T47D (cell line): ENCODE measurements at regions not wholly inside any gene's neighbourhood (a gene's known extent, or its start where the extent isn't known, plus 50 kb on each side); places are given as distances from the start of the nearest gene placed in this dataset.

Experiments used
- DNase-seq, 2 experiments: peaks; one replicate each; pipeline versions ENCODE4 v3.0.0 to v3.0.0-alpha.2; 2011 to 2012; ENCODE audit warnings: low read depth in 1 of 2, low spot score in 1 of 2
- JUND ChIP-seq: IDR thresholded peaks from 2 replicates; pipeline ENCODE4 v1.6.1; 2012; ENCODE audit warnings: low read depth
- in situ Hi-C: cut with HindIII; loops from 2 replicates; pipeline ENCODE4 v1.10.0; 2016; ENCODE audit warnings: low sequenced_read_pairs, low pct_unique_long_range_greater_than_20kb

DNA sequence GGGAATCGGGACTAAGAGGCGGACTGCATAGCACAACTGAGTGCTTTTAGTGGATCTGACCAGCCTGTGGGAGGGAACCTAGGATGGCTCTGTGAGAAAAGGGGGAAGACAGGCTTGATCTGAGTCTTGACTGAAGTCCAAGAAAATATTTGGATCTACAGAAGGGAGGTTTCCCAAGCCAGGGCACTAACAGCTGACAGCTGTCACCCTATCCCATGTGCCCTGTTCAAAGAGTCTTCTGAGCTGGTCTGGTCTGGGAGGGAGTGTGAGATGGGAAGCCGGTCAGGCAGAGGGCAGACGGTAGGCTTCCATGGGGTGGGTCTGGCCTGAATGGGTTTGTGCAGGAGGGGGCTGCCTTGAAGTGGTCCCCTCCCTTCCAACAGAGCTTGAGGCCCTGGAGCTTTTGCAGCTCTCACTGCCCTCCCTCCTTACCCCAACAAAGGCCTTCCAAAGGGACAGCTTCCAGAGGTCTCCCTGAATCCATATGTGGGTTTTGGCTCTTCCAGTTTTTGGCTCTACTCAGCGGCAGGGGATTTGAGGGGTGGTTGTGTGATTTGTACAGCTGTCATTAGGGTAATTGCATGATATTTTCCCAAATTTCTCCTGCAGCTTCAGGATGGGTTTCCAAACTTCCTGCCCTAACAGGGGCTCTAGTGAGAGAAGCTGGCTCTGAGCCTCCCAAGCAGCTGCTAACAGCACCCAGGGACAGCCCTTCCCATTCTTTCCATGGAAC, 643.7 kb downstream of the BCOR start:
- in situ Hi-C loops = no loop called here
- no peak for TF ChIP-seq JUND
- DNase-seq = no peak

DNA sequence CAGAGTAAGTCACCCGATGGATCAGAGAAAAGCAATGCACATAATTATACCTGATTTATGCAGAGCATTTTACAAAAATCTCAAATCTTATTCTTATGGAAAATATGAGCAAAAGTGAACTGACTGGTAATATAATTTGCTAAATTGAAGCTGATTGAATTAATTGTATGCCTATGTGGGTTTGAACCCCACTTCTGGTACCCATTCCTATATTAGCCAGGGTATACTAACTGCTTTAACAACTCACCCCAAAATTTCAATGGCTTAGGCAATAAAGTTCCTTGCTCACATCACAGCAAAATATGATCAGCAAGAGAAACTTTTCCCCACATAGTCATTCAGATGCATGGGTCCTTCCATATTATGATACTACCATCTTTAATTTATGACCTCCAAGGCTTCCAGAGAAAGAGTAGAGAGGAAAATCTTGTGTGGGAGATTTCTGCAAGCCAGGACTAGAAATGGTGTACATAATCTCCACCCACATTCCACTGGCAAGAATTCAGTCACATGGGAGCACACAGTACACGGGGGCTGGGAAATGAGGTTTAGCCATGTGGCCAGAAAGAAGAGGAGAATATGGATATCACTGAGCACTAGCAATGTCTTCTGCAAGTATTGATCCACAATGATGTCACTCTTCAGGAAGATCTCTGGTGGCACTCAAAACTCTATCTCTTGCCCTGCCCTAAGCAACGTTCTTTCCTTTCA, 640.7 kb downstream of the BCOR start:
- in situ Hi-C loops = no loop called here
- TF ChIP-seq JUND = no peak

DNA sequence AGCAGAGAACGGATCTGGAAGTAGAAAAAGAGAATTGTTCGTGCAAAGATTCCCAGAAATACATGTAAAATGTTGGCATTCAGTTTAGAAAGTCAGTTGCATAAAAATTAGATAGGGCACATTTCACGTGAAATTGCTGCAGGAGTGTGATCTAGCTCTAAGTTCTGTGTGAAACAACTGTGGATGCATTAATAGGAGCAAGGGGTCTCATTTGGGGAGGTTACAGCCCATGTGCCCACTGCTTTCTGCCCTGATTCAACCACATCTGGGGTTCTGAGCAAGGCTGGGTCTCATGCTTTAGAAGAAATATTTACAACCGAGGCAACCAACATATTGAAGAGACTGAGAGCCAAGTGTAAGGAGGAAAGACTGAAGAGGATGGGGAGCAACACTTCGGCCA, 639.0 kb downstream of the BCOR start:
- in situ Hi-C loops = no loop called here
- DNase-seq = no peak
- no peak for TF ChIP-seq JUND

More for the DNA sequence above, 640.7 kb downstream of the BCOR start:
- DNase-seq = peak in 1 of 2 experiments; percentile 44

DNA sequence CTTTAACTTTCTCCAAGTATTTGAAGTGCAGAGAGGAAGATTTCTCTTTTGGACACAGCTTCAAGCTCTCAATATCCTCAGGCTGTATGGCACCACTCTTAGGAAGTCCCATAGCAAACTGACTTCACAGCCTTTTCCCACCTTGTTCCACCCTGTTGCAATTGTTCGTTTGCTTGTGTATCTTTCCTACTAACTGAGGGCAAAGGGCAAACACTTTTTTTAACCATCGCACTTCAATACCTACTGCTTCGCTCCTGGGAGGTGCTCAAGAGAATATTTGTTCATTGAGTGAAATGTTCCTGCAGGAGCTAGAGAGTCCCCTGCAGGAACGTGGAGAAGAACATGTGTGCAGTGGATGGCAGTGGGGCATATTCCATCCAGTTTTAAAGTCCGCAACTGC, 638.6 kb downstream of the BCOR start:
- in situ Hi-C loops = no loop called here
- DNase-seq = no peak
- no peak for TF ChIP-seq JUND

DNA sequence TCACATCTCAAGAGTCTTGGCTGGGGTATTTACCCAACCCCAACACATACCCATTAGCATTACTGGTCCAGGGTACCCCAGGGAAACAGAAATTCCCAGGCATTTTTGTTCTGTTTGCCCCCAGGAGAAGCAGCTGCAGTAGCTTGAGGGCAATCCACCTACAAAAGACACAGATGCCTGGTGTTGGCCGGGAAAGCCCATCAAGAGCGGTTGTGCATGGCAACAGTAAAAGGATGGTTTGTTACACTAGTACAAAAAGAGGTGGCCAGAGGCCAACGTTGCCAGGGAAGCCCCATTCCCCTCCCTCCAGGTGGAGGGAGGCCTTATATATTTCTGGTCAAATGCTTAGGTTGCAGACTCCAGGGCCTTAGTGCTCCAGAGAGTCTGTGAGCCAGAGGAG, 637.8 kb downstream of the BCOR start:
- in situ Hi-C loops = no loop called here
- TF ChIP-seq JUND = no peak
- DNase-seq = no peak

DNA sequence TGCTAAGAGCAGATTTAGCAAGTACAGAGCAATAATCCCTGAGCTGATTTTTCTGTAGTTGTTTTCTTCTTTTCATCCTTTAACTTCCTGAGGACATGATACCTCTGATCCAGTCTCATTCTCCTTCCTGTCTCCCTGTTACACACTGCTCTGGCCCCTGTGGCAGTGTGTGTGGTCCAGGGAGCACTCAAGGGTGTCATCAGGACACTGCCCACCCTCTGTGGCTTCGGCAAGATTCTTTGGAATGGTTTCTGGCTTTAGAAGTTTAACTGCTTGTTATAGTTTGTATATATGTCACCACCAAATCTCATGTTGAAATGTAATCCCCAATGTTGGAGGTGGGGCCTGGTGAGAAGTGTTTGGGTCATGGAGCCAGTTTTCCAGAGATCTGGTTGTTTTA, 637.3 kb downstream of the BCOR start:
- in situ Hi-C loops = no loop called here
- DNase-seq = no peak

DNA sequence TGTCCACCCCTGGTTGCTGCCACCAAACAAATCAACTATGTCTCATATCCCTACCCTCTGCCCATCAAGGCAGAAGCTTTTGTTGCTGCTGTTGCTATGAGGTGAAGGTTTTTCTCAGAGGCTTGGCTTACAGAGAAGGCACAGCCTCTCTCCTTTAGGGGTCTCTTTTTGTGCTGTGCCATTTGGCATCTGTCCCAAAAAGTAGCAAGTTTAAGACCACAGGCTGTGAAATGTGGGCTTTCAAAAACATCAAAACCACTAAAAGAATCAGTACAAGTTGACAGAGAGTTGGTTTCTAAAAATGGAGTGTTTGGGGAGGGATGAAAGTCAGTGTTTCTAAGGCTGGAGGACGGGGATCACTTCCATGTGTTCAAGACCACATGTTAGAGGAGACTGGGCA, 634.9 kb downstream of the BCOR start:
- in situ Hi-C loops = no loop called here
- no peak for TF ChIP-seq JUND
- DNase-seq = no peak

More for the DNA sequence above, 637.3 kb downstream of the BCOR start:
- no peak for TF ChIP-seq JUND

DNA sequence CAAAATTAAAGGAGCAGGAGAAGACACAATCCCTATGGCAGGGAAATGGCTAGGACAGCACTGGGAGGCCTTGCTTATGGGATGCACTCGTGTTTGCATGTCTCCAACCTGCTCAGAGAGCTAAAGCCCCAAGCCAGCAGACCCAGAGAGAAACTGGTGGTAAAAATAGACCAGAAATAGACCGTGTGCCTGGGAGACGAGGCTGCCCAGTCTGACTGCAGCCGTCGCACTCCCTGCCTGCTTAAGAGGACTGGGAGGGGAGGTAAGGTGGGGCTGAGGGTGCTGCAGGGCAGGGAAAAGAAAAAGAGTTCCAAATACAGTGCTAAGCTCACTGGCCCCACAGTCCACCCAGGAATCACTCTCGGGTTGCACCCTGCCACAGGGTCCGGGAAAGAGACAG, 633.5 kb downstream of the BCOR start:
- DNase-seq = no peak
- in situ Hi-C loops = no loop called here
- no peak for TF ChIP-seq JUND

DNA sequence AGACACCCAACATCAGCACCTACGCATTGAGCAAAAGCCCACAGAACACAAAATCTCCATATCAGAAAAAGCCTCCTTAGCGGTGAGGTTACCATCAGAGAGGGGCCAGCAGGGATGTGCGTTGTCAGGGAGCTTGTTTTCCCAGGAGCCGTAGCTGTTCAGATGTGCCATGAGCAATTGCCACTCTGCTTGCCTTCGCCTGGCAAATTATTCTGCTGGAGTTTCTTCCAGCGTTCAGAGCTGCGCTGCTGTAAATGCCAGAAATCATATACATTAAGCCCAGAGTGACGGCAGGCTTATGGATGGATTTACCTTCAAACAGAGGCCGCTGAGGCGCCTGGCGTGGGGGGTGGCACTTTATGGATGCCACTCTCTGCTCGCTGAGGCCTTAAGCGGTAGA, 632.3 kb downstream of the BCOR start:
- in situ Hi-C loops = no loop called here
- no peak for TF ChIP-seq JUND

DNA sequence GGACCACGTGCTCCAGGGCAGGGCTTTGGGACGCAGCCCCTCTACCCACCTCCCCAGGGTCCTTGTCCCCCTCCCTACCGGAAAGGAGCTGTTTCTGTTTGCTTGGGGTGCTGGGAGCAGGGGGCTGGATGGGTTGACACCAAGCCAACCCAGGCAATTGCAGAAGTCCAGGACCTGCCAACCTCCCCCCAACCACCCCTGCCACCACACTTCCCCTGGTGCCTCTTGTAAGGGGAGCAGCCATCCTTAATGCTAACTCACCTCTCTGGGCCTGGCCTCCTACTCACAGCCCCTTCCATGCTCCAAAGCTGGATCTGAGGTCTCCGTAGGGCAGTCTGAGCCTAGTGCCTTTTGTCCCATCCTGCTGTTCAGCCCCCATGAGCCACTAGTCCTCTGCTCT, 631.9 kb downstream of the BCOR start:
- in situ Hi-C loops = no loop called here

More for the DNA sequence above, 632.3 kb downstream of the BCOR start:
- DNase-seq = no peak

DNA sequence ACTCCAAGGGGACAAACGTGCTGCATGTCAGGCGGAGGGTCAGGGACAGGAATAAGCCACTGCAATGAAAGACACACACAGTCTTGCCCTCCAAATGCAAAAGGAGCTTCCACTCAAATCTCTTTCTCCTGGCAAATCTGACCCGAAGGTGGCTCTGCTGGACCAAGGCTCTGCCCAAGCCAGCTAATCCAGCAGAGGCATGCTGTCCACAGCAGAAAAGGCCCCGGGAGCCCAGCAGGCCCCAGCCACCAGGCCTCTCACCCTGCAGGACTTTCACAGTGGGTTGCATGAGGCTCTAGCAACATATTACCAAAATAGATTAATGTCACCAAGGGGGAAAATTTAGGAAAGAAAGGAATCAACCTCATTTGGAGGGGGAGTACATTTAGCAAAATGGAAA, 628.6 kb downstream of the BCOR start:
- DNase-seq = peak in 1 of 2 experiments; percentile 7
- TF ChIP-seq JUND = no peak
- in situ Hi-C loops = no loop called here

More for the DNA sequence above, 631.9 kb downstream of the BCOR start:
- TF ChIP-seq JUND = no peak
- DNase-seq = no peak

DNA sequence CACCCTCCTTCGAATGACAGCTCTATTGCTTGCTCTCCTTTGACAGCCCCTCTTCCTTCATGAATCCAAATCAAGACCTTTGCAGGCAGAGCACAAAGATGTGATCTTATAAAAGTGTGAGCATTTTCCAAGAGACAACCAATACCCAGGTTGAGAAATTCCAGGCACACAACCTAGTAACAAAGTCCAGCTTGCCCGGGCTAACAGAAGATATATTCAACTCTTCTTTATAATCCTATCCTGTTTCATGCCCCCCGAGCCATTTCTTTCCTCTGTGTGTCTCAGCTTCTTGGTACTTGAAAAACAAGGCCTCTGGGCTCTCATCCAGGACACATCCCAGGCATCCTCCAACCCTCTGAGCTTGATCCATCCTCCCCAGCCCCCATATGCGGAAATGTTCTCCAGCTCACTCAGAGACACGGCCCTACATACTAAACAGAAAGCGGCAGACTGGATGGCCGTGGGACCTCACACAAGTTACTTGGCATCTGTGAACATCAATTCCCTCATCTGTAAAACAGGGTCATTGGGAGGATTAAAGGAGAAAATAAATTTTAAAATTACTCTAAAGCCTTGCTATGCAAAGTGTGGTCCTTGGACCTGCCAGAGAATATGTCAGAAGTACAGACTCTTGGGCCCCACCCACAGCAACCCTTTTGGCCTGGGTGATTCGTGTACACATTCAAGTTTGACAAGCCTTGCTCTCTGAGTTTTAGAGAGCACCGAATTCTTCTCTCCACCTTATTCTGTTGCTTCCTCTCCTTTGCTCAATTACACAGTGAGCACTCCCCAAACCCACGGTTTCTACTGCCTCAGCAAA, 627.0 kb downstream of the BCOR start:
- DNase-seq = no peak
- in situ Hi-C loops = no loop called here

DNA sequence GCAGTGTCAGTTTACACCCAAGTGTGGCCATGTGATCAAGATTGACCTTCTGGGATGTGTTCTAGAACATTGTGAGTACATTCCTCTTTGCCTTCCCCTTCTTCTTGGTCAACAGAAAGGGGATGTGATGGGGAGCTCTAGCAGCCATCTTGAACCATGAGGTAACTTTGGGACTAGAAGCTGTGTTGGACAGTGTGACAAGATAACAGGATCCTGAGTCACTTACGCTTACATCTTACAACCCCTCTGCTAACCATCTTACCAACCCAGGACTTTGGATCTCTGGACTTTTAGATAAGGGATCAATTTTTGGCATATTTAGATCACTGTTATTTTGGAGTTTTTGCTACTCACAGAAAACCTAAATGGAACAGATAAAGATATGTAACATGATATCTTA, 625.6 kb downstream of the BCOR start:
- in situ Hi-C loops = no loop called here
- no peak for DNase-seq
- no peak for TF ChIP-seq JUND

More for the DNA sequence above, 627.0 kb downstream of the BCOR start:
- TF ChIP-seq JUND = no peak
